OCI-LY3 (cell line): ENCODE measurements at regions not wholly inside any gene's neighbourhood (a gene's known extent, or its start where the extent isn't known, plus 50 kb on each side); places are given as distances from the start of the nearest gene placed in this dataset.

Experiments
- H2AFZ ChIP-seq: fragments of 200-600, 300-600 bp; shearing (Covaris generic); 2 replicates; pipeline ENCODE4 v1.6.0; 2014; ENCODE audit warnings: antibody characterized with exemption, low read depth, low read length
- H3K27ac ChIP-seq: fragments of 200-600, 300-600 bp; sonication (generic); 2 replicates; pipeline ENCODE4 v1.5.1; 2014; ENCODE audit warnings: mild to moderate bottlenecking, low read length, moderate library complexity, mixed read lengths
- H3K27me3 ChIP-seq: fragments of 200-600, 300-600 bp; sonication (generic); 2 replicates; pipeline ENCODE4 v1.6.1; 2014; ENCODE audit warnings: low read depth, low read length, mixed read lengths
- H3K36me3 ChIP-seq: fragments of 200-600, 300-600 bp; sonication (generic); replicated peaks from 2 replicates; pipeline ENCODE3; 2014; ENCODE audit warnings: low read depth, low read length, mixed read lengths
- H3K4me1 ChIP-seq: fragments of 300-600, 200-600 bp; sonication (generic); 2 replicates; pipeline ENCODE4 v1.6.1; 2014; ENCODE audit warnings: low read length, mixed read lengths
- H3K4me2 ChIP-seq: fragments of 200-600, 300-600 bp; sonication (generic); 2 replicates; pipeline ENCODE4 v1.6.1; 2014; ENCODE audit warnings: low read length, mixed read lengths
- H3K4me3 ChIP-seq: fragments of 300-600, 200-600 bp; sonication (generic); 2 replicates; pipeline ENCODE4 v1.5.1; 2014; ENCODE audit warnings: antibody characterized with exemption, mild to moderate bottlenecking, low read length, moderate library complexity
- H3K79me2 ChIP-seq: fragments of 300-600, 200-600 bp; shearing (Covaris generic); 2 replicates; pipeline ENCODE4 v1.6.1; 2014; ENCODE audit warnings: mild to moderate bottlenecking, low read length, mixed read lengths
- H3K9ac ChIP-seq: fragments of 300-600, 200-600 bp; shearing (Covaris generic); 2 replicates; pipeline ENCODE4 v1.6.0; 2014; ENCODE audit warnings: mild to moderate bottlenecking, low read length, moderate library complexity
- H3K9me3 ChIP-seq: fragments of 200-600, 300-600 bp; shearing (Covaris generic); 2 replicates; pipeline ENCODE4 v1.6.1; 2014; ENCODE audit warnings: low read length, mixed read lengths; ENCODE audit not compliant: insufficient read depth
- H4K20me1 ChIP-seq: fragments of 200-600, 300-600 bp; sonication (generic); 2 replicates; pipeline ENCODE4 v1.6.1; 2016; ENCODE audit warnings: low read length, mixed read lengths; ENCODE audit not compliant: insufficient read depth
- EZH2phosphoT487 ChIP-seq: fragments of 200-600 bp; shearing (Covaris generic); IDR thresholded peaks from 2 replicates; pipeline ENCODE4 v1.6.1; 2018; ENCODE audit warnings: antibody characterized with exemption, mixed run types, low read depth
- TF ChIP-seq, protein P1 (sequence below): fragments of 200-600, 300-600 bp; sonication (generic); IDR thresholded peaks from 2 replicates; pipeline ENCODE4 v1.5.1; 2014; ENCODE audit warnings: antibody characterized with exemption, low read length, low read depth

DNA sequence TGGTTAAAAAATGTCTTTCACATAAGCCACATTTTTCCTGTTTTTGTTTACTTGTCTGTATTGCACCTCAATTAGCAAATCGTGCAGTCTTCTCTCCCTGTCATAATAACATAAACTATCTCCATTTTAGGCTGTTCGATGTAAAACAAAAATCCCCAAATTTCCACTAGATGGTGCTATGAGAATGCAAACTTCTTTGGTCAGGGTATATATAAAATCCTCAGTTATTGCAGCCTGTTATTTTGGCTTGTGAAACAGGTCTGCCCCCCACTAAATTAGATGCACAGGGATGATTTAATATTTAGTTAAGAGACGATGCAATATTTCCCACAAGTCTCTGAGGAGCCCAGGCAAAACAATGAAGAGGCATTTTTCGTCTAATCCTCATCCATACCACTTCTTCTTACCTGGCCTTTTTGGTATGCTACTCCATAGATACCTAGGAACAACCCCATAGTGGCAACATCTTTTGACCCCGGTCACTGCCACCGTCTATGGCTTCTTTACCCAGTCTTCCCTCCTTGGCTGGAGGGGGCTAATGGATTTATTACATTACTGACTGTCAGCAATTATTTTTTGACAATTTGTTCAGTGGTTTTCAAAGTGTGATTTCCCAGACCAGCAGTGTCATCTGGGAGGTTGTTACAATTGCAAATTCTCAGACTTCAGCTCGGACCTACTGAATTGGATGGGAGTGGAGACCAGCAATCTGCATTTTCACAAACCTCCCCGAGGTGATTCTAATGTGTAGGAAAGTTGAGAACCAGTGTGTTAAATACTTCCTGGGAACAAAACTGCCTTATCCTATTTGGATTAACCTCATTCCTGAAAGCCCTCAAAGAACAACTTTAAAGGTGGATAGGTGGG is 117.4 kb upstream of the CWC22 start:
- Histone ChIP-seq H3K79me2 (no peaks in the 10 kb centered on the region), H4K20me1 (no peaks in the 10 kb centered on the region), H3K4me3 (peak overlapping the region; percentile 74), H3K27ac (no peak overlapping the region), H2AFZ (peak overlapping the region; percentile 96), H3K9me3 (no peaks in the 10 kb centered on the region), H3K4me2 (peak overlapping the region; percentile 80), H3K9ac (peak overlapping the region; percentile 49; the same call in 1 of the 2 replicates), H3K4me1 (peaks cover 20% of the 10 kb centered on the region), H3K36me3 (no peaks in the 10 kb centered on the region), H3K27me3 (no peaks in the 10 kb centered on the region)
- no peak for TF ChIP-seq EZH2phosphoT487
- TF ChIP-seq, protein P1, sequence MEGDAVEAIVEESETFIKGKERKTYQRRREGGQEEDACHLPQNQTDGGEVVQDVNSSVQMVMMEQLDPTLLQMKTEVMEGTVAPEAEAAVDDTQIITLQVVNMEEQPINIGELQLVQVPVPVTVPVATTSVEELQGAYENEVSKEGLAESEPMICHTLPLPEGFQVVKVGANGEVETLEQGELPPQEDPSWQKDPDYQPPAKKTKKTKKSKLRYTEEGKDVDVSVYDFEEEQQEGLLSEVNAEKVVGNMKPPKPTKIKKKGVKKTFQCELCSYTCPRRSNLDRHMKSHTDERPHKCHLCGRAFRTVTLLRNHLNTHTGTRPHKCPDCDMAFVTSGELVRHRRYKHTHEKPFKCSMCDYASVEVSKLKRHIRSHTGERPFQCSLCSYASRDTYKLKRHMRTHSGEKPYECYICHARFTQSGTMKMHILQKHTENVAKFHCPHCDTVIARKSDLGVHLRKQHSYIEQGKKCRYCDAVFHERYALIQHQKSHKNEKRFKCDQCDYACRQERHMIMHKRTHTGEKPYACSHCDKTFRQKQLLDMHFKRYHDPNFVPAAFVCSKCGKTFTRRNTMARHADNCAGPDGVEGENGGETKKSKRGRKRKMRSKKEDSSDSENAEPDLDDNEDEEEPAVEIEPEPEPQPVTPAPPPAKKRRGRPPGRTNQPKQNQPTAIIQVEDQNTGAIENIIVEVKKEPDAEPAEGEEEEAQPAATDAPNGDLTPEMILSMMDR, result peak; percentile 77

DNA sequence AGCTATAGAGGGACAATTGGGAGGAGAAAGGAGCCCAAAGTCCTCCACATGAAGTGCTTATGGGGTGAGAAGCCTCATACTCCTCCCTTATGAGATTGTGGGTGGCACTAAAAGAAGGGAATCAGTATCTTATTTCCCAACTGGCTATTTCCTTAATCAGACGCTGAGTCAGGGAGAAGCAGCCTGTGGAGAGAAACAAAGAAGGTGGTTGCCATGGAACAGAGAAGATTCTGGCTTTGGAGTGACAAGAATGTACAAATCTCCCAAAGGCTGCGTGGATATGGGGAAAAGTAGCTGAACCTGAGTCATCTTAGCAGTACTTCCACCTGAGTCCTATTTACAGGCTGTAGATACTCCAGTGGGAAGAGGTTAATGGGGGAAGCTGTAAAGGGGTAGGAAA is 115.8 kb upstream of the CWC22 start:
- Histone ChIP-seq H2AFZ (no peak overlapping the region), H3K27me3 (no peaks in the 10 kb centered on the region), H3K9me3 (no peaks in the 10 kb centered on the region), H3K4me3 (no peak overlapping the region), H3K79me2 (no peaks in the 10 kb centered on the region), H3K9ac (no peak overlapping the region), H3K36me3 (no peaks in the 10 kb centered on the region), H3K4me1 (peaks cover 20% of the 10 kb centered on the region), H4K20me1 (no peaks in the 10 kb centered on the region), H3K27ac (no peak overlapping the region), H3K4me2 (no peak overlapping the region)
- TF ChIP-seq, protein P1, result no peak
- TF ChIP-seq EZH2phosphoT487, result no peak

DNA sequence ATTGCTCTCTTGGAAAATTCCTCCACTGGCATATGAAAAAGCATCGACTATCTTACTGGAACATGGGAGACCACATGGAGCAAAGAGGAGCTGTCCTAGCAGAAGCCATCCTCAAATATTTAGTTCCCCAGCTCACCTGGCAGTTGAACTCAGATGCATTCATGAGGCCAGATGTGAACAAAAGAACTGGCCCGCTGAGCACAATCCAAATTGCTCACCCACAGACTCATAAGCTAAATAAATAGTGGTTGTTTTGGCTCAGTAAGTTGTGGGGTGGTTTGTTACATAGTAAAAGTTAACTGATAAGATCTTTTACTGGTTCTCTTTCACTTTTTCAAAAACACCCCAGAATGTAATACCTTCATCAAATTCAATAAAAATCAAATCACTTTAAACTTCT is 108.6 kb upstream of the CWC22 start:
- Histone ChIP-seq H2AFZ (no peak overlapping the region), H3K4me2 (no peak overlapping the region)
- no peak for TF ChIP-seq EZH2phosphoT487
- TF ChIP-seq, protein P1, result no peak

DNA sequence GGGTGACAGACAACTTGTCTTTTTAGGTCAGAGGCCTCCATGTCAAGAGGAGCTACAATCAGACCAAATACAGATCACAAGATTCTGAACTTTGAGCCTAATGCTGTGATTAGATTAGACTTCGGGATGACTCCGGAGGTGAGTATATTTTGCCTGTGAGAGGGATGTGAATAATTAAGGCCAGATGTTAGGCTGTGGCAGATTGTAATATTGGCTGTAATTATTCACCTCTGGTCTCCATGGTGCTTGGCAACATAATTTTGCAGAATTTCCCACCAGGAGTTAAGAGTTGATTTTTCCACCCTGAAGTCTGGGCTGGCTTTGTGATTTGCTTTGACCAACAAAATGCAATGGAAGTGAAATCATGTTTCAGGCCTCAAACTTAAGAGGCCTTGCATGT is 108.2 kb upstream of the CWC22 start:
- no peaks in the 10 kb centered on the region for H3K36me3 ChIP-seq
- no peaks in the 10 kb centered on the region for H3K79me2 ChIP-seq
- no peaks in the 10 kb centered on the region for H4K20me1 ChIP-seq
- H3K27me3 ChIP-seq, result no peaks in the 10 kb centered on the region
- H3K9ac ChIP-seq, result no peak overlapping the region
- H3K9me3 ChIP-seq, result no peaks in the 10 kb centered on the region
- no peak for TF ChIP-seq EZH2phosphoT487
- TF ChIP-seq, protein P1, result no peak
- no peak overlapping the region for H3K4me2 ChIP-seq
- H3K4me1 ChIP-seq, result peaks cover under 1% of the 10 kb centered on the region; the same call in 1 of the 2 replicates
- H3K4me3 ChIP-seq, result no peak overlapping the region
- H2AFZ ChIP-seq, result no peak overlapping the region
- no peak overlapping the region for H3K27ac ChIP-seq

More for the DNA sequence above, 108.6 kb upstream of the CWC22 start:
- Histone ChIP-seq H3K4me1 (peaks cover 4% of the 10 kb centered on the region; the same call in 1 of the 2 replicates), H3K27me3 (no peaks in the 10 kb centered on the region), H3K9ac (no peak overlapping the region), H3K79me2 (no peaks in the 10 kb centered on the region), H3K27ac (no peak overlapping the region), H3K36me3 (no peaks in the 10 kb centered on the region), H3K9me3 (no peaks in the 10 kb centered on the region), H3K4me3 (no peak overlapping the region), H4K20me1 (no peaks in the 10 kb centered on the region)
